ENCODE measurements at regions not wholly inside any gene's neighbourhood (a gene's known extent, or its start where the extent isn't known, plus 50 kb on each side); places are given as distances from the start of the nearest gene placed in this dataset.
A peak's percentile ranks its signal among the peaks of the same experiment; 100 is the strongest.
"Not testable (repeated sequence)": the region's sequence is repeated elsewhere in the genome, so short reads cannot be mapped to it uniquely, and the experiment has no call there.

GRCh38 chr9:84054341-84055010 lies 73.9 kb downstream of the RMI1 start:
- no peak for DNase-seq (ENCODE audit: low read depth)

GRCh38 chr9:84057662-84058061 lies 77.1 kb downstream of the RMI1 start:
- DNase-seq (ENCODE audit: low read depth), result no peak

GRCh38 chr9:84059936-84060335 lies 79.3 kb downstream of the RMI1 start:
- DNase-seq (ENCODE audit: low read depth), result no peak

- DNase-seq (ENCODE audit: low read depth), result no peak
Measured at GRCh38 chr9:84061613-84062193, 81.1 kb downstream of the RMI1 start.

- DNase-seq (ENCODE audit: low read depth), result no peak
Measured at GRCh38 chr9:84062538-84062937, 81.9 kb downstream of the RMI1 start.

GRCh38 chr9:84067821-84068220 lies 87.2 kb downstream of the RMI1 start:
- DNase-seq (ENCODE audit: low read depth), result no peak

- DNase-seq (ENCODE audit: low read depth), result no peak
Measured at GRCh38 chr9:84068872-84069271, 88.3 kb downstream of the RMI1 start.

GRCh38 chr9:84070590-84070989 lies 90.0 kb downstream of the RMI1 start:
- DNase-seq (ENCODE audit: low read depth), result no peak

GRCh38 chr9:84072621-84073180 lies 92.1 kb downstream of the RMI1 start:
- DNase-seq (ENCODE audit: low read depth), result no peak

GRCh38 chr9:84075004-84075403 lies 94.4 kb downstream of the RMI1 start:
- DNase-seq (ENCODE audit: low read depth), result no peak

GRCh38 chr9:84076384-84076783 lies 95.8 kb downstream of the RMI1 start:
- no peak for DNase-seq (ENCODE audit: low read depth)

- DNase-seq (ENCODE audit: low read depth), result not testable (repeated sequence)
Measured at GRCh38 chr9:84077816-84078215, 97.2 kb downstream of the RMI1 start.

- DNase-seq (ENCODE audit: low read depth), result no peak
Measured at GRCh38 chr9:84079994-84080393, 99.4 kb downstream of the RMI1 start.

- no peak for DNase-seq (ENCODE audit: low read depth)
Measured at GRCh38 chr9:84101964-84102632, 121.5 kb downstream of the RMI1 start.

GRCh38 chr9:84103651-84104377 lies 123.2 kb downstream of the RMI1 start:
- DNase-seq (ENCODE audit: low read depth), result no peak

GRCh38 chr9:84107081-84107480 lies 126.5 kb downstream of the RMI1 start:
- no peak for DNase-seq (ENCODE audit: low read depth)

- no peak for DNase-seq (ENCODE audit: low read depth)
Measured at GRCh38 chr9:84107995-84108394, 127.4 kb downstream of the RMI1 start.

GRCh38 chr9:84111726-84112125 lies 131.1 kb downstream of the RMI1 start:
- DNase-seq (ENCODE audit: low read depth), result peak; percentile 76

GRCh38 chr9:84121991-84122523 lies 141.5 kb downstream of the RMI1 start:
- DNase-seq (ENCODE audit: low read depth), result peak; percentile 66

- DNase-seq (ENCODE audit: low read depth), result no peak
Measured at GRCh38 chr9:84122572-84122971, 142.0 kb downstream of the RMI1 start.

- no peak for DNase-seq (ENCODE audit: low read depth)
Measured at GRCh38 chr9:84123648-84124406, 143.2 kb downstream of the RMI1 start.
